ENCODE measurements at regions not wholly inside any gene's neighbourhood (a gene's known extent, or its start where the extent isn't known, plus 50 kb on each side); places are given as distances from the start of the nearest gene placed in this dataset.
"Not testable (repeated sequence)": the region's sequence is repeated elsewhere in the genome, so short reads cannot be mapped to it uniquely, and the experiment has no call there.

DNA sequence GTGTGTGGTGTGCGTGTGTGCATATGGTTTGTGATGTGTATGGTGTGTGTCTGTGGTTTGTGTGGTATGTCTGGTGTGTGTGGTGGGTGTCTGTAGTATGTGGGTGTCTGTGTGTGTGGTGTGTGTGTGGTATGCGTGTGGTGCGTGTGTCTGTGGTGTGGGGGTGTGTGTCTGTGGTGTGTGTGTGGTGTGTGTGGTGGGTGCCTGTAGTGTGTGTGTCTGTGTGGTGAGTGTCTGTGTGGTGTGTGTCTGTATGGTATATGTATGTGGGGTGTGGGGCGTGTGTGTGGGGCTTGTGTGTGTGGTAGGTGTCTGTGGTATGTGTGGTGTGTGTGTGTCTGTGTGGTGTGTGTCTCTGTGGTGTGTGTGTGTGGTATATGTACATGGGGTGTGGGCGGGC is 300.7 kb downstream of the TEX29 start:
- no peak for DNase-seq (ENCODE audit: low spot score in 2 of 2)
- Mint-ChIP-seq H3K27ac (ENCODE audit: low read depth) (no peak overlapping the region), H3K36me3 (ENCODE audit: insufficient read depth) (no peaks in the 10 kb centered on the region), H3K4me1 (no peaks in the 10 kb centered on the region), H3K27me3 (no peaks in the 10 kb centered on the region), H3K4me3 (no peak overlapping the region), H3K9me3 (no peaks in the 10 kb centered on the region)
- no peak for ATAC-seq (replicated peaks; ENCODE audit: extremely low read depth, poor library complexity, severe bottlenecking)

DNA sequence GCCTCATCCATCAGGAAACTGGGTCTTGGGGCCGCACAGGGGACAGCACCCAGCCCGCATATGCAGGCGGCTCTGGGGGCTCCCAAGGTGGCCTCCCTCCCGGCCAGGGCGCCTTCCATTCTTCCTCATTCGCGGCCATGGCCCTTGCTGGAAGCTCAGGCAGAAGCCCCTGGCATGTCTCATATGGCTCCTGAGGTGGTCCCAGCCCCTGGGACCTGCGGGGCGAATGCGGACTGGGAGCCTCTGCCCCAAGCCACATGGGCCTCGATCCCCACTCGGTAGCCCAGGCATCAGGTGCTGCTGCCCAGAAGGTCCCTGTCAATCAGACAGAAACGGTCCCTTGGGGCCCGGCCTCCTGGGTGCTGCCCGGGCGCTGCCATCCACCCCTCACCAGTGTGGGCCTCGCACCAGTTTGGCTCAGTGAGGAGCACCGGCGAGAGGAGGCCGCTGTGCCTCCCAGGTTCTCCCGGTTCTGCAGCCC is 301.6 kb downstream of the TEX29 start:
- no peaks in the 10 kb centered on the region for H3K9me3 Mint-ChIP-seq
- no peak overlapping the region for H3K27ac Mint-ChIP-seq (ENCODE audit: low read depth)
- ATAC-seq (replicated peaks; ENCODE audit: extremely low read depth, poor library complexity, severe bottlenecking) (no peak), DNase-seq (ENCODE audit: low spot score in 2 of 2) (no peak)
- H3K4me1 Mint-ChIP-seq: no peaks in the 10 kb centered on the region
- no peaks in the 10 kb centered on the region for H3K36me3 Mint-ChIP-seq (ENCODE audit: insufficient read depth)
- no peaks in the 10 kb centered on the region for H3K27me3 Mint-ChIP-seq
- no peak overlapping the region for H3K4me3 Mint-ChIP-seq

DNA sequence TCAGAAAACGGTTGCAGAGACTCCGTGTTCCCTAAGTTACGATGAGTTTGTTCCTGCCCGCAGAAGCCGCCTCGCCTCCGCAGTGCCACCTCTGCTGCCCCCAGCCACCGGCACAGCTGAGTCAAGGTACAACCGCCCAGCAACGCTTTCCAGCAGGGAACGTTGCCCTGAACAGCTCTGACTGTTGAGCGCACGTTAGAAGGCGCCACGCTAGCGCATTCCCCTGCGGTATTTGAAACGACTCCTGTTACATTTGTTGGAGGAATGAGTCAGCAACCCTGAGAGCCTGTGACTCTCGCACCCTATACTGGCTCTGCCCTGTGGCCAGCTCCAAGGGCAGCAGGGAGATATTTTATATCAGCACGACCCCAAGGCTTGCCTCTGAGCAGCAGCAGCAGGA is 302.8 kb downstream of the TEX29 start:
- Mint-ChIP-seq H3K36me3 (ENCODE audit: insufficient read depth) (no peaks in the 10 kb centered on the region), H3K9me3 (no peaks in the 10 kb centered on the region), H3K27me3 (no peaks in the 10 kb centered on the region), H3K4me1 (no peaks in the 10 kb centered on the region), H3K4me3 (no peak overlapping the region), H3K27ac (ENCODE audit: low read depth) (no peak overlapping the region)
- DNase-seq (ENCODE audit: low spot score in 2 of 2) (no peak), ATAC-seq (replicated peaks; ENCODE audit: extremely low read depth, poor library complexity, severe bottlenecking) (no peak)

DNA sequence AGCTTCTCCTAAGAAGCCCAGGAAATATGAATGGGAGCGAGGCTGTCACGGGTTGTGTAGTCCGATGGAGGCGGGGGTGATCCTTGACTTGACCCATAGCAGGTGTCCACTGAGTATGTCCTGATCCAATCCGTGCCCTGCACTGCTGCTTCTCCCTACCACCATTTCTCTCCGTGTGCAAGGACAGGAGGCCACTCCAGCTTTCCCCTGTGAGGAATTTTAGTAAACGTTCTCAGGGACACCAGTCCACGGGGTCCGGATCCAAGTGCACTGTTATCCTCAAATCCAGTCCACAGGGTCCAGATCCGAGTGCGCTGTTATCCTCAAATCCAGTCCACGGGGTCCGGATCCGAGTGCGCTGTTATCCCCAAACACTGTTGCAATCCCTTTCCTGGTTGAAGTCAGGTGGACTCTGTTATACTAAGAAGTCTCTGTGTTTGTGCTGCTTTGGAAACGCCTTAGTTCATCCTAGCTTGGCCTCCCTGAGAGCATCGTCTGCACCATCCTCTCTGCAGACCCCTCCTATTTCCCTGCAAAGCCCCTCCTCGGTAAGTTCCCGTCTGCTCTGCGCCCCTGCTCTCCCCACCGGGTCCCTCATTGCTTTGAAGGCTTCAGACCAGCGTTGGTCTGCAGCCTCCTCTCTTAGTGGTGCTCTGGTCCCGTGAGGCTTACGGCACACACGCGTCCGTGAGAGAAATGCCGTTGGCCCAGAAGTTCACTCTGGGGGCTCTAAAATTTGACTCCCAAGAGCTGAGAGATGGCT is 303.5 kb downstream of the TEX29 start:
- Mint-ChIP-seq H3K9me3 (no peaks in the 10 kb centered on the region), H3K4me3 (no peak overlapping the region), H3K27ac (ENCODE audit: low read depth) (no peak overlapping the region), H3K4me1 (no peaks in the 10 kb centered on the region), H3K27me3 (no peaks in the 10 kb centered on the region), H3K36me3 (ENCODE audit: insufficient read depth) (no peaks in the 10 kb centered on the region)
- DNase-seq (ENCODE audit: low spot score in 2 of 2) (no peak), ATAC-seq (replicated peaks; ENCODE audit: extremely low read depth, poor library complexity, severe bottlenecking) (no peak)

DNA sequence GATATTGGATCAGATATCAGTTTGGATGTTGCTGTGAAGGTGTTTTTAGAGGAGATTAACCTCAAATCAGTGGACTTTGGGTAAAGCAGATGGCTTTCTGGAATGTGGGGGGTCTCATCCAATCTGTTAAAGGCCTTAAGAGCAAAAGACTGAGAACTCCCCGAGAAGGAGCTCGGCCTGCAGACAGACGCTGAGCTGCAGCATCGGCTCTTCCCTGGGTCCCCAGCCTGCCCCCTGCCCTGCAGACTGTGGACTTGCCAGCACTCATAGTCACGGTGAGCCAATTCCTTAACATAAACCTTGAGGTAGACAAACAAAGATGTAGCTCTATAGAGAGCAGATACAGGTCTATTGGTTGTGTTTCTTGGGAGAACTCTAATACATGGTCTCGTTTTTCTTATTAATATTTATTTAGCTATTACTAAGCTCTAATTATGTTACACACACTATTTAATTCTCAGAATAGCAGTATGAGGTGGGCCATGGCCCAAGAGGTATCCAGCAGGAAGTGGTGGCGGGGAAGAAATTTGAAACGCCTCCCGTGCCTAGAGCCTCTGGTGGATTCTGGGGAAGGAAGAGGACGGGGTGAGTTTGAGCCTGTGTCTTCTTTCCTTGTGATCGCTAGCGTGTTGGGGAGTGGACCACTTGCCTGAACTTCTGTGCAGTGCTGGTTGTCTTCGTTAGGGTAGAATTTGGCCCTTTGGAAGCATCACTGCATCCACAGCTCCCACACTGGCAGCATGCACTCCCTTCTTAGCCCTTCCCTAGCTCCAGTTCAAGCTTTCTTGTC is 305.3 kb downstream of the TEX29 start:
- ATAC-seq (replicated peaks; ENCODE audit: extremely low read depth, poor library complexity, severe bottlenecking) (no peak), DNase-seq (ENCODE audit: low spot score in 2 of 2) (no peak)
- Mint-ChIP-seq H3K27ac (ENCODE audit: low read depth) (no peak overlapping the region), H3K9me3 (no peaks in the 10 kb centered on the region), H3K4me1 (no peaks in the 10 kb centered on the region), H3K36me3 (ENCODE audit: insufficient read depth) (no peaks in the 10 kb centered on the region), H3K27me3 (no peaks in the 10 kb centered on the region), H3K4me3 (no peak overlapping the region)

DNA sequence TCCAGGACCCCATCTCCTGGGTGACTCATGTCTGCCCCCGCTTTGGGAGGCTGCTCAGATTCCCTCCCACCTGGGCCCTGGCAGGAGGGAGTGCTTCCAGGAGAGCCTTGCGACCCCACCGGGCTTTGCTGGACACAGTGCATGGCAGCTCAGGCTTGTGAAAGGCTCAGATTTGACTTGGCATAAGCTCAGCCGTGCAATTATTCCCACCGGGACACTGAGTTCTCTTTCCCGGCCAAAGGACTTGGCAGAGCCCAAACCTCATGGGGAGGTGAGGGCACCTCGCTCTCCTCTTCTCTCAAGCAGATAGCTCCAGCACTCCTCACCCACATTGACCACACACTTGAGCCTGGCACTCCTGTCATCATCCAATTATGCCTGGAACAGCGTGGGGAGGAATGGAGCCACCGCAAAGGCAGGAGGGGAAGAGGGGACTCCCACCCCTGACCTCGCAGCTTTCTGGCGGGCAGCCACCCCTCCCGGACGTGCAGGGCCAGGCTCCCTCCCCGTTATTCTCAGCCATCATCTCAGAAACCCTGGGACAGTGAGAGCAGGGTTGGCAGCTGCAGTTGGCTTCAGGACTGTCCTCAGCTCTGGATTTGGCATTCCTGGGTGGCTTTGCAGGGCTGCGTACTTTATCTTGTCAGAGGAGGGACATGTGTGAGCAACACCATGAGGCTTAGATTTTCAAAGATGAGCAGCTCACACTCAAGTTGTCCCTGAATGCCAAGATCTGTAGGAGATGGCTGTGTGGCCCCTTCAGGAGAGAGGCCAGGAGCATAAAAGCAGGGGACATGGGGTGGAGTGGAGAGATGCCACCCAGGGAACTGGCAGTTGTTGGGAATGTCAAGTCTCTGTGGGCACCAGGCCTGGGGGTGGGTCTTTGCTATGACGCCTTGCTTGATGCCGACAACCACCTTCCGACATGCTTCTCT is 306.2 kb downstream of the TEX29 start:
- no peak overlapping the region for H3K27ac Mint-ChIP-seq (ENCODE audit: low read depth)
- ATAC-seq (replicated peaks; ENCODE audit: extremely low read depth, poor library complexity, severe bottlenecking): no peak
- H3K9me3 Mint-ChIP-seq: no peaks in the 10 kb centered on the region
- H3K27me3 Mint-ChIP-seq: no peaks in the 10 kb centered on the region
- DNase-seq (ENCODE audit: low spot score in 2 of 2): no peak
- H3K4me3 Mint-ChIP-seq: no peak overlapping the region
- H3K4me1 Mint-ChIP-seq: no peaks in the 10 kb centered on the region
- no peaks in the 10 kb centered on the region for H3K36me3 Mint-ChIP-seq (ENCODE audit: insufficient read depth)

DNA sequence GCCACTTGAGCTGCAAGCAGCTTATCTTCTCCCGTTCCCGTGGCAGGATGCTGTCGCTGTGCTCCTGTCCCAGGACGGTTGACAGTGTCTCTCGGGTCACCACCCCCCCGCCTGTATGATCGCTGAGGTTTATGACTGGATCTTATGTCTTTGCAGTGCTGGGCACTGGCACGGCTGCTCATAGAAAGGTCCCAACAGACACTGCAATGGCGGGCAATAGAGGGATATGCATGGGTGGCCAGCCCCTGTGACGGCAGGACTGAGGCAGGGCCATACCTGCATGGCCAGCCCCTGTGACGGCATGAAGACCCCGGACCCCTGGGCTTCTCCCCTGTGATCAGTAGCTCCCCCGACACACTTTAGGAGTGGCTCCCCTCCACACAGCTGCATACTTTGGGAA is 307.2 kb downstream of the TEX29 start:
- Mint-ChIP-seq H3K9me3 (no peaks in the 10 kb centered on the region), H3K4me3 (no peak overlapping the region), H3K27ac (ENCODE audit: low read depth) (no peak overlapping the region), H3K4me1 (no peaks in the 10 kb centered on the region), H3K36me3 (ENCODE audit: insufficient read depth) (no peaks in the 10 kb centered on the region), H3K27me3 (no peaks in the 10 kb centered on the region)
- ATAC-seq (replicated peaks; ENCODE audit: extremely low read depth, poor library complexity, severe bottlenecking) (no peak), DNase-seq (ENCODE audit: low spot score in 2 of 2) (no peak)

DNA sequence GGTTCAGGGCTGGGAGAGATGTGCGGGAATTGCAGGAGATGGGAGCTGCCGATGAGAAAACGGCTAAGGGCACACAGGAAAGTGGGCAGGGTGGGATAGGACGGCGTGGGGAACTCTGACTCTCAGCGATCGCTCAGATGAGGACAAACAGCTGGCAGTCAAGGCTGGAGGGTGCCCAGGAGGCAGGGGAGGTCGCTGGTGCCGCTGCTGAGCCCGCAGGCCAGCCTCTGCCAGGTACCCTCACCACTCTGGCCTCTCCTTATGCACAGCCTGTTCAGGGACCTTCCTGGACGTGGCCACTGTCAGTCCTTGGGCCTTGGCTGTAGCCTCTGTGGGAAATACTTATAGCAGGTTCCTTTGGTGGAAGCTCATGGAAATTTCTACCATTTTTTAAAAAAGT is 308.6 kb downstream of the TEX29 start:
- no peak overlapping the region for H3K27ac Mint-ChIP-seq (ENCODE audit: low read depth)
- no peaks in the 10 kb centered on the region for H3K27me3 Mint-ChIP-seq
- DNase-seq (ENCODE audit: low spot score in 2 of 2): no peak
- H3K4me3 Mint-ChIP-seq: no peak overlapping the region
- no peaks in the 10 kb centered on the region for H3K36me3 Mint-ChIP-seq (ENCODE audit: insufficient read depth)
- no peak for ATAC-seq (replicated peaks; ENCODE audit: extremely low read depth, poor library complexity, severe bottlenecking)
- H3K4me1 Mint-ChIP-seq: no peaks in the 10 kb centered on the region
- no peaks in the 10 kb centered on the region for H3K9me3 Mint-ChIP-seq

DNA sequence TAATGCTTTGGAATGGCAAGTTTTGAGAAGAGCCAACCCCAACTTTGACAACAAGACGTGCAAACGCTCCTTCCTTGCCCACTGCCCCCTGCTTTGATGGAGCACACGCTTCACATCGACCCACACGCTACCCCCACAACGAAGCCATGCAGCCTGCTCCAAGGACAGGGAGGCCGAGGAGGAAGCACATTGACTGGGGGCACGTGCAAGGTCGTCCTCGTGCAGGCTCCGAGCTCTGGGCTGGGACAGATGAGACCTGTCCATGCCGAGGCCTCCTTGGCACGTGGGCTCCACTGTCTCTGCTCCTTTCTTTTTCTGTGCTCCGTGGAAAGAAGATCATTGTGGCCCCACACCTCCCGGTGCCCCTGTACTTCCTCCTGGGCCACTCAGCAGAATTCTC is 309.0 kb downstream of the TEX29 start:
- no peak overlapping the region for H3K27ac Mint-ChIP-seq (ENCODE audit: low read depth)
- no peaks in the 10 kb centered on the region for H3K27me3 Mint-ChIP-seq
- ATAC-seq (replicated peaks; ENCODE audit: extremely low read depth, poor library complexity, severe bottlenecking): no peak
- H3K36me3 Mint-ChIP-seq (ENCODE audit: insufficient read depth): no peaks in the 10 kb centered on the region
- no peaks in the 10 kb centered on the region for H3K4me1 Mint-ChIP-seq
- no peak overlapping the region for H3K4me3 Mint-ChIP-seq
- DNase-seq (ENCODE audit: low spot score in 2 of 2): no peak
- H3K9me3 Mint-ChIP-seq: no peaks in the 10 kb centered on the region

DNA sequence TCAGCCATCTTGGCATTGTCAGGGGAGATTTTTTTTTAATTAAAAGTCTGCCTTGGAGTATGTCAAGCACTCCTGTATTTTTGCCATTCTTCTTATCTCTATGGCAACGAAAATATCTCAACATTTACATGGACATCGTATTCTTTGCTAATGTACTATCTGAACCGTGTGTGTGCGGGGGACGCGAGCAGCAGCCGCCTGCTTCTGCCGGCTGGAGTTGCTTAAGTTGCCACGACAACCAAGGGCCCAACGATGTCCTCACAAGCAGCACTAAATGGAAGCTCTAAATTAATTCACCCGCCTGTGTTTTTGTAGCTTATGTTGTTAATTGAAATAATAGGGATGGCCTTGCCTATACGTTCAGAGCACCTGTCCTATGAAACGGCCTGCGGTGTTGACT is 309.5 kb downstream of the TEX29 start:
- no peak overlapping the region for H3K4me3 Mint-ChIP-seq
- no peaks in the 10 kb centered on the region for H3K4me1 Mint-ChIP-seq
- DNase-seq (ENCODE audit: low spot score in 2 of 2) (no peak), ATAC-seq (replicated peaks; ENCODE audit: extremely low read depth, poor library complexity, severe bottlenecking) (no peak)
- H3K27me3 Mint-ChIP-seq: no peaks in the 10 kb centered on the region
- no peaks in the 10 kb centered on the region for H3K9me3 Mint-ChIP-seq
- H3K36me3 Mint-ChIP-seq (ENCODE audit: insufficient read depth): no peaks in the 10 kb centered on the region
- H3K27ac Mint-ChIP-seq (ENCODE audit: low read depth): no peak overlapping the region

DNA sequence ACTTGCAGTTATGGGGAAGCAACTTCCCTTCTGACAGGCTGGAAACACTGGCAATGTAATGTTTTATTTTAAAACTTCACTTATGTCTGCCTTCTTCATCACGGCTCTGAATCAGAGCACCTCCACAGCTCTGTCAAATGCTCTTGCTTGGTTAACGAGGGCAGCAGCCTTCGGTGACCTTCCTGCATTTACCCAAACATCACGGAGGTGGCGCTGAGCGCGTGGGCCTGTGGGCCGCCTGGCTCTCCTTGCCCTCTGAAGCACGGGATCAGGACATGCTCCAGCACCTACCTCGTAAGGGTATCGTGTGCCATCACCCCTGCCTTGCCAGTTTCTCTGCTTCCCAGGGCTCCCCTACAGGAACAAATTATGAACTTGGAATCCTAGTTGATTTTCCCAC is 310.0 kb downstream of the TEX29 start:
- no peaks in the 10 kb centered on the region for H3K27me3 Mint-ChIP-seq
- ATAC-seq (replicated peaks; ENCODE audit: extremely low read depth, poor library complexity, severe bottlenecking): no peak
- H3K4me1 Mint-ChIP-seq: no peaks in the 10 kb centered on the region

DNA sequence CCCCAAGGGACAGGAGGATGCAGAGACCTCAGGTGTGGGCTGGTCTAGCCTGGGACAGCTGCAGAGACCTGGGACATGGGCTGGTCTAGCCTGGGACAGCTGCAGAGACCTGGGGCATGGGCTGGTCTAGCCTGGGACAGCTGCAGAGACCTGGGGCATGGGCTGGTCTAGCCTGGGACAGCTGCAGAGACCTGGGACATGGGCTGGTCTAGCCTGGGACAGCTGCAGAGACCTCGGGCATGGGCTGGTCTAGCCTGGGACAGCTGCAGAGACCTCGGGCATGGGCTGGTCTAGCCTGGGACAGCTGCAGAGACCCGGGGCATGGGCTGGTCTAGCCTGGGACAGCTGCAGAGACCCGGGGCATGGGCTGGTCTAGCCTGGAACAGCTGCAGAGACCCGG is 310.8 kb downstream of the TEX29 start:
- H3K27ac Mint-ChIP-seq (ENCODE audit: low read depth); H3K9me3 Mint-ChIP-seq; H3K27me3 Mint-ChIP-seq; H3K4me1 Mint-ChIP-seq; ATAC-seq (replicated peaks; ENCODE audit: extremely low read depth, poor library complexity, severe bottlenecking); DNase-seq (ENCODE audit: low spot score in 2 of 2); H3K36me3 Mint-ChIP-seq (ENCODE audit: insufficient read depth); H3K4me3 Mint-ChIP-seq: not testable (repeated sequence)

More for the DNA sequence above, 310.0 kb downstream of the TEX29 start:
- DNase-seq (ENCODE audit: low spot score in 2 of 2): no peak
- Mint-ChIP-seq H3K9me3 (no peaks in the 10 kb centered on the region), H3K36me3 (ENCODE audit: insufficient read depth) (no peaks in the 10 kb centered on the region), H3K27ac (ENCODE audit: low read depth) (no peak overlapping the region), H3K4me3 (no peak overlapping the region)

Measured in central memory CD8-positive, alpha-beta T cell (primary cell).